Activated CD4-positive, alpha-beta T cell treated with anti-CD3 and anti-CD28 coated beads for 36 hours (primary cell): ENCODE measurements at regions not wholly inside any gene's neighbourhood (a gene's known extent, or its start where the extent isn't known, plus 50 kb on each side); places are given as distances from the start of the nearest gene placed in this dataset.

Source experiments
- ATAC-seq: fragments of 200-7000 bp; cut with Tn5 transposase; one replicate; pipeline ENCODE4 v1.10.0; 2021; ENCODE audit warnings: mild to moderate bottlenecking, moderate library complexity
- CTCF ChIA-PET: fragments of 350-600 bp; sonication (Branson Sonifier 250); formaldehyde crosslinking; loops from one replicate; lab custom pipeline; 2021; ENCODE audit warnings: antibody characterized with exemption; lab: Charles Lee
- POLR2A ChIA-PET: fragments of 350-600 bp; sonication (Branson Sonifier 250); formaldehyde crosslinking; loops from one replicate; lab custom pipeline; 2021; ENCODE audit warnings: antibody characterized with exemption, inconsistent platforms; lab: Charles Lee
- DNase-seq: peaks from one replicate; pipeline ENCODE4 v3.0.0-alpha.2; 2020
- H3K27ac Mint-ChIP-seq: one replicate; pipeline ENCODE4 v1.8.0; 2021; ENCODE audit warnings: mixed read lengths
- H3K27me3 Mint-ChIP-seq: one replicate; pipeline ENCODE4 v1.8.0; 2021; ENCODE audit warnings: mixed read lengths
- H3K36me3 Mint-ChIP-seq: one replicate; pipeline ENCODE4 v1.8.0; 2021; ENCODE audit warnings: low read depth, mixed read lengths
- H3K4me1 Mint-ChIP-seq: one replicate; pipeline ENCODE4 v1.8.0; 2021; ENCODE audit warnings: mixed read lengths
- H3K4me3 Mint-ChIP-seq: one replicate; pipeline ENCODE4 v1.8.0; 2021; ENCODE audit warnings: mild to moderate bottlenecking, moderate library complexity, mixed read lengths
- H3K9me3 Mint-ChIP-seq: one replicate; pipeline ENCODE4 v1.8.0; 2021; ENCODE audit warnings: low read depth, mixed read lengths
- intact Hi-C, 2 experiments: fragments of 100-400 bp; cut with DNase I in 1 of 2; cut with micrococcal nuclease in 1 of 2; formaldehyde crosslinking; loops; one replicate each; pipeline versions ENCODE4 v1.14.2 to v1.15.1; 2022 to 2024; cut with DNase I, micrococcal nuclease

DNA sequence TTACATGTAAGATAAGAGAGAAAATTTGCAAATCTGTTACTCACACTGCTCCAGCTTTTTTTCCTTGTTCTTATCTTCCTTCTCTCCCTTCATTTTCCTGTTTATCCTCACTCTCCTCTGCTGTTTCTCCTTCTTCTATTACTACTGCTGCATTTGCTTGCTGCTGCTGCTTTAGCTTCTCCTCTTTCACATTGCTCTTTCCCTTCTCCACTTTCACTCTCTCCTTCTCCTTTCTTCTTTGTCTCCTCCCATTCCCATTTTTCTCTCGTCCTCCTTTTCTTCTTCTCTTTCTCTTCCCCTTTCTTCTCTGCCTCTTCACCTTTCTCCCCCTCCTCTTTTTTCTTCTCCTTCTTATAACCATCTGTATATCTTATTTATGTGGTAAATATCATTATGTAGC is 288.6 kb downstream of the CDH9 start:
- Mint-ChIP-seq H3K9me3 (peaks cover 9% of the 10 kb centered on the region), H3K36me3 (no peaks in the 10 kb centered on the region), H3K4me3 (no peak overlapping the region), H3K27ac (no peak overlapping the region), H3K27me3 (no peaks in the 10 kb centered on the region), H3K4me1 (no peaks in the 10 kb centered on the region)
- DNase-seq (no peak), ATAC-seq (no peak)
- POLR2A ChIA-PET = no interaction called here
- CTCF ChIA-PET = no interaction called here
- intact Hi-C loops = no loop called here

DNA sequence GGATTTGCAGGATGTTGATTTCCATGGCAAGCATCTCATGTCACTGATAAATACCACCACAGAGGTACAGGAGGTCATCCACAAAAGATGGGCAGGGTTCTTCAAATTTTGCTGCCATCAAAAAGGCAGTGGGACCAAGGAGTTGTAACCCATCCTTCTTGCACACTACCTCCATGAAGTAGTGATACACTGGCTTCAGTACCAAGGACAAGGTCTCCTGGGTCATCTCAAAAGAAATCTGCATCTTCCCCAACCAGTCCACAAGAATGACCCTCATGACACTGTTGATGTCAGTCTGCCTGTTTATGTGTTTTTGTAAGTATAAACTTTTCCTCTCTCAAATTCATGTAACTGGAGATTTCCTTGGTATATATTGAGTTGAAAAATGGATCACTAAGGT is 298.2 kb downstream of the CDH9 start:
- H3K4me1 Mint-ChIP-seq = no peaks in the 10 kb centered on the region
- CTCF ChIA-PET = no interaction called here

DNA sequence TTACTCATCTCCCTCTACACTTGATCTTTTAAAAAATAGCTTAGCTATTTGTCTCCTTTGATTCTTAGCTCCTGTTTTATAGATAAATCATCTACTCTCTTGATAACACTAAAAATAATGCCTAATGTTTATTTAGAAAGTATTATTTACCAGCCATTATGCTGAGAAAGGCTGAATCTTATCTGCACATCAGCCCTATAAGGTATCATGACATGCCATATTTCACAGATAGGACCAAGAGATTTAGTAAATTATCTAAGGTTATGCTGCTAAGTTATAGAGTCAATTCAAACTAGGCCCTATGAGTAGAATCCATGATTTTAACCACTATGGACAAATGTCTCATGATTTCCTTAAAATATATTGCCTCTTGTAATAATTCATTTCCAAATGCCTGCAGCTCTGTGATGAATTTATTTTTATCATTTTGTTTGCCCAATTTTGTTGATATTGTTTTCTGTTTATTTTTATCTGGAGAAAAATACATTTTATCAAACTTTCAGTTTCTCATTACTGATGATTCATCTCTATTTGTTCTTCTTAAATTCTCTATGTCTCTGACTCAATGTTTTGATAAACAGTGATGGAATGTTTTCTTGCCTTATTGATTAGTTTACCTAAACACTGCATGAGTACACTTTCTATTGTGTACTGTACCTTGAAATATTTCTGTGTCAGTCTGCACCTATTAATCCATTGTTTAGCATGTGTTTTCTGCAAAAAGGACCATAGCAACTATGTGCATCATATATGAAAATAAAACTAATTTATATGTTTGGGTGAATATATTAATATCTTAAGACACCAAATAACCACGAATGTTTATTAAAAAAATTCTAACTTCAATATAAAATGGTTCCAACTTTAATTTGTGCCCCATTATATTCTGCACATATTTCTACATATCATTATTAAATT is 300.8 kb downstream of the CDH9 start:
- H3K4me3 Mint-ChIP-seq = no peak overlapping the region
- ATAC-seq = no peak
- intact Hi-C loops = no loop called here

More for the DNA sequence above, 298.2 kb downstream of the CDH9 start:
- DNase-seq (no peak), ATAC-seq (no peak)
- peaks cover 4% of the 10 kb centered on the region for H3K9me3 Mint-ChIP-seq
- no peaks in the 10 kb centered on the region for H3K27me3 Mint-ChIP-seq
- no peak overlapping the region for H3K4me3 Mint-ChIP-seq
- H3K36me3 Mint-ChIP-seq = no peaks in the 10 kb centered on the region
- POLR2A ChIA-PET = no interaction called here
- no peak overlapping the region for H3K27ac Mint-ChIP-seq
- intact Hi-C loops = no loop called here

DNA sequence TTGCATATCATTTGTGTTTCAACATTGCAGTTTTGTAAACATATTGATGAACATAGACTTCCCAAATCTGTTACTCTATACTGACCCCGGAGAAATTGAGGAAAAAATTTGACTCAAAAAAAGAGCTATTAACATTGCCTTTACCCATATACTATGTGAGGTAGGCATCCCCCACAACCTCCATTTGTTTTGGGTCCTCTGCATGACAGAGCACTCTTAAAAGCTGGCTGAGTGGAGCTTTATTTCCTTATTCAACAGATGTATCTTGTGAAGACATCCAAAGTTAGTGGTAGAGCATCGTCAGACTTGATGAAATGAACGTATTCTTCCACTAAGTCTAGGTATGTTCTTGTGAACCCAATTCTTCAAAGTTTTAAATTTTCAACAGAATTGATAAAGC is 310.5 kb downstream of the CDH9 start:
- DNase-seq (no peak), ATAC-seq (no peak)
- no peak overlapping the region for H3K4me3 Mint-ChIP-seq
- H3K36me3 Mint-ChIP-seq = no peaks in the 10 kb centered on the region
- ChIA-PET CTCF (interaction anchor here (0.7 kb wide), 1 partner anchor 27 kb away, joined by 3 read pairs; no protein-coding TSS in a partner anchor), POLR2A (no interaction called here)
- no peaks in the 10 kb centered on the region for H3K27me3 Mint-ChIP-seq
- no peaks in the 10 kb centered on the region for H3K4me1 Mint-ChIP-seq
- peaks cover 21% of the 10 kb centered on the region for H3K9me3 Mint-ChIP-seq
- intact Hi-C loops = no loop called here
- H3K27ac Mint-ChIP-seq = no peak overlapping the region

More for the DNA sequence above, 300.8 kb downstream of the CDH9 start:
- no peak overlapping the region for H3K27ac Mint-ChIP-seq
- ChIA-PET POLR2A (no interaction called here), CTCF (no interaction called here)
- no peaks in the 10 kb centered on the region for H3K36me3 Mint-ChIP-seq
- no peak for DNase-seq
- peaks cover 4% of the 10 kb centered on the region for H3K9me3 Mint-ChIP-seq
- H3K27me3 Mint-ChIP-seq = no peaks in the 10 kb centered on the region
- no peaks in the 10 kb centered on the region for H3K4me1 Mint-ChIP-seq

DNA sequence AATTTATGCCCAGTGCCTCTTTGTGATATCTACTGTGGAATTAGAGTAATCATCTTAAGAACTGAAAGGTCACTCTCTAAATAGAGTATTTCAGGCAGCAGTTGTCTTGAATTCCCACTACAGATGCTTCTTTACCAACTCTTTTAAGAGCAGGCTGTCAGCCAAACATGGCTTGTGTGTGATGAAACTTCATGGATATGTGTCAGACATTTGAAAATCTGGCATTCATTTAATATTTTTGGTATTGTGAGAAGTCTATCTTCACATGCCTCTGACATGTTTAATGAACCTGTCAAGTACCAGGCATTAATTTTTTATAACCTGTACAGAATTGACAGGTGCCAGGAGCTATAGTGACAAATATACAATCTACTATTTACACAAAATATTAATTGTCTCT is 318.6 kb downstream of the CDH9 start:
- Mint-ChIP-seq H3K27me3 (no peaks in the 10 kb centered on the region), H3K9me3 (peaks cover 6% of the 10 kb centered on the region), H3K4me3 (no peak overlapping the region), H3K27ac (no peak overlapping the region), H3K4me1 (no peaks in the 10 kb centered on the region), H3K36me3 (no peaks in the 10 kb centered on the region)
- DNase-seq = no peak
- ATAC-seq = no peak
- CTCF ChIA-PET = no interaction called here
- intact Hi-C loops = no loop called here
- POLR2A ChIA-PET = no interaction called here

DNA sequence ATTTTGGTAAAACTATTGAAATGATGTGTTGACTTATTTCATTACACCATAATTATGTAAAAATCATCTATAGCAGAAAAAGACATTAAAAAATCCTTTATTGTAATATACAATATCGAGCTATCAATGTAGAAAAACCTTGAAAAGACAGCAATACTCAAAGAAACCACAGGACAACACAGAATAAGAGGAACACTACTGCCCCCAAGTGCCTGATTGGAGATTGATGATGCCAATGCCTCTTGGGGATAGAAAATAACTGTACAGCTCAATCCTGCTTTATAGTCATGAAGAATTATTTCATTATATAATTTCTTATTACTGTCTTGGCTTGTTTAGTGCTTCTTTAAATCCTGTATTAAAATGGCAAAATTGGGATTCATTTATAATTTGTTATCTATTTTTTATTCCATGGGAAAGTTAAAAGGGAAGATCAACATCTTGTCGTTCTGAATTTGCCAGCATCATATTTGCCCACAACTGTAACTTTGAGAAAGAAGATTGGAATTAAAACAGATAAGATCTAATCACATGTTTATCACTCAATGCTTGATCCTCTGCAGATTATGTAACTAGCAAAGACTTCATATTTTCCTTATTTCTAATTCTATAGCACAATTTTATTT is 337.5 kb downstream of the CDH9 start:
- CTCF ChIA-PET = interaction anchor here (1.1 kb wide), 1 partner anchor 28 kb away, joined by 3 read pairs; no protein-coding TSS in a partner anchor
- no peaks in the 10 kb centered on the region for H3K4me1 Mint-ChIP-seq
- no peaks in the 10 kb centered on the region for H3K27me3 Mint-ChIP-seq
- H3K36me3 Mint-ChIP-seq = no peaks in the 10 kb centered on the region
- POLR2A ChIA-PET = no interaction called here
- peaks cover 9% of the 10 kb centered on the region for H3K9me3 Mint-ChIP-seq
- no peak overlapping the region for H3K27ac Mint-ChIP-seq
- DNase-seq (peak; percentile 29), ATAC-seq (no peak)
- intact Hi-C loops = no loop called here
- no peak overlapping the region for H3K4me3 Mint-ChIP-seq

DNA sequence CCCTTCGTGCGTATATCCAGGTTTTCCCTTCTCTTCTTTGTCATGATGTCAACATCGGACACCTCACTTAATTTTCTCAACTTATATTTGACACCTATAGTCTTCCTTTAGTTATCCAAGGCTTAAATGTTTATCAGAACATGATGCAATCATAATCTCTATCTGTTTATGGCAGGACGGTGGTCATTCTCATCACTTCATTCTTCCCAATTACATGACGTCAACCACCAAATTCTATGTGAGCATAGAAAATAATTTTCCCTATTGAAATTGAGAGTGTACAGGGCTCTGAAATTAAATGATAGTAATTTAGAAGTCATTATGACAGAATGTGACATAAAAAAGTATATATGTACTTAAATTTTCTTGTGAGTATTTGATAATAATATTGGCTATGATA is 345.4 kb downstream of the CDH9 start:
- Mint-ChIP-seq H3K27ac (no peak overlapping the region), H3K4me3 (no peak overlapping the region), H3K27me3 (no peaks in the 10 kb centered on the region), H3K36me3 (no peaks in the 10 kb centered on the region), H3K4me1 (no peaks in the 10 kb centered on the region), H3K9me3 (peaks cover 6% of the 10 kb centered on the region)
- no peak for ATAC-seq
- ChIA-PET CTCF (interaction anchor here (1.3 kb wide), 1 partner anchor 21 kb away, joined by 3 read pairs; no protein-coding TSS in a partner anchor), POLR2A (no interaction called here)
- intact Hi-C loops = no loop called here
- no peak for DNase-seq

DNA sequence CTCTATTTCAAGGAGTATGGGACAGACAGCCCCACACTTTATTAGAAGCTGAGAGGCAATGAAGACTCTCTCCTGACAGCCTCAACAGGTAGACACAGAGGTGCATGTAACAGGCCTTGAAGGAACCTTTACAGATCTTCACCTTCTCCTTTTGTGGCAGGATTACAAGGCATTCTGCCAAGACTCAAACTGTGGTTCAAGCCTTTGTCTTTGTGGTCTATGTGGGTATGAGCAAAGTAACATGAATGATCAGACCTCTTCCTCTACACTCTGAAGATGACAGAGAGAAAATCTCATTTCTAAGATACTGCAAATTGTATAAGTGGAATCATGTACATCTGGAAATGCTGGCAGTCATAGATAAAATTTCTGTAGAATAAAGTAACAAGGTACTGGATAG is 346.9 kb downstream of the CDH9 start:
- Mint-ChIP-seq H3K4me3 (no peak overlapping the region), H3K36me3 (no peaks in the 10 kb centered on the region), H3K27me3 (no peaks in the 10 kb centered on the region), H3K27ac (no peak overlapping the region), H3K4me1 (no peaks in the 10 kb centered on the region), H3K9me3 (peaks cover 5% of the 10 kb centered on the region)
- POLR2A ChIA-PET = no interaction called here
- ATAC-seq (no peak), DNase-seq (no peak)
- CTCF ChIA-PET = no interaction called here
- intact Hi-C loops = no loop called here

DNA sequence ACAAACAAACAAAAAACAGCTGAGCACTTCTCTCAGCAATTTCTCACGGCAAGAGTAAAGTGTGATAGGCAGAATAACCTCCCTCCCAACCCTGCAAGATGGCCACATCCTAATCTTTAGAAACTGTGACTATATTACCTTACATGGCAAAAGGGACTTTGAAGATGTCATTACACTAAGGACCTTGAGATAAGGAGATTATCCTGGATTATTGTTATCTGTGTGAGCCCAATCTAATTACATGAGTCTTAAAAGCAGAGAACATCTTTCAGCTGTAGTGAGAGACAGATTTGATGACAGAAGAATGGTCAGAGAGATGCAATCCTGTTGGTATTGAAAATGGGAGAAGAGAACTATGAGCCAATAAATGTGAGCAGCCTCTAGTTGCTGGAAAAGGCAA is 347.9 kb downstream of the CDH9 start:
- no peak for DNase-seq
- CTCF ChIA-PET = no interaction called here
- Mint-ChIP-seq H3K9me3 (peaks cover 8% of the 10 kb centered on the region), H3K27me3 (no peaks in the 10 kb centered on the region), H3K4me3 (no peak overlapping the region), H3K4me1 (no peaks in the 10 kb centered on the region), H3K27ac (no peak overlapping the region), H3K36me3 (no peaks in the 10 kb centered on the region)
- ATAC-seq = no peak
- intact Hi-C loops = no loop called here
- POLR2A ChIA-PET = no interaction called here

DNA sequence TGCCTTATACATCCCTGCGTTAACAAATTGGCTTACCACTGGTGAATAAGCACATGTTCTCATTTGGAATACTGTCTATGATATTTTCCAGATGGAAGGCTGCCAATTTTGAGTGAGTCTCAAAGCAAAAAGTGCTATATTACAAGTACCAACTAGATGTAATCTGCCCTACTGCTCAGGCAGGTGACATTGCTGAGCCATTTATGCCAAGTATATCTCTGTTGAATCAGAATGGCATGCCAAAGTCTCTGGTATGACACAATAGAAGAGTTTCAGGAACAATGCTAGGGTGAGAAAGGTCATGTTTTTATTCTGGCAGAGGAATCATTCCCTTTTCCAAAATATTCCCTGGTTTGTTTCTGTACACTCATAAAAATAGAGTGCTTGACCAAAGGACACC is 356.5 kb downstream of the CDH9 start:
- Mint-ChIP-seq H3K9me3 (peaks cover 24% of the 10 kb centered on the region), H3K27ac (no peak overlapping the region), H3K4me3 (no peak overlapping the region), H3K27me3 (no peaks in the 10 kb centered on the region), H3K36me3 (no peaks in the 10 kb centered on the region), H3K4me1 (no peaks in the 10 kb centered on the region)
- ATAC-seq = no peak
- DNase-seq = no peak
- ChIA-PET POLR2A (no interaction called here), CTCF (no interaction called here)
- intact Hi-C loops = no loop called here

DNA sequence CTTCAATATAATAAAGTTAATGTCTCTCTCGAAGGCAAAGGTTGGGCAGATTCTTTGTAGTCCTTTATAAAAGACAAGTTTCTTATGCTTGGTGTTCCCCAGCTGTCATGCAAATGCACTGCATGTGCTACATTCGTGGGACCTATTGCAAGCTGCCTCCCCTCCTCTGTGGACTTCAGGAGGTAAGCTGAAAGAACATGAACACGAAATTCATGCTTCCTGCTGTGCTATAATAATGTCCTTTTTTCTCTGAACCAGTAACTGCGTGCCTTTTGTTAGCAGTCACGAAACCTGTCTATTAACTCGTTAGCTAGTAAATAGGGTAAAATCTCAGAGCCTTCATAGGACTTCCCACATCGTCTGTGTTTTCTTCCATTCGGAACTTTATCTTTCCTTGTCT is 363.5 kb downstream of the CDH9 start:
- POLR2A ChIA-PET = no interaction called here
- H3K9me3 Mint-ChIP-seq = peaks cover 8% of the 10 kb centered on the region
- H3K27me3 Mint-ChIP-seq = no peaks in the 10 kb centered on the region
- intact Hi-C loops = no loop called here
- CTCF ChIA-PET = no interaction called here
- ATAC-seq = no peak
- no peak overlapping the region for H3K4me3 Mint-ChIP-seq
- H3K27ac Mint-ChIP-seq = no peak overlapping the region
- no peaks in the 10 kb centered on the region for H3K4me1 Mint-ChIP-seq
- H3K36me3 Mint-ChIP-seq = no peaks in the 10 kb centered on the region
- no peak for DNase-seq

DNA sequence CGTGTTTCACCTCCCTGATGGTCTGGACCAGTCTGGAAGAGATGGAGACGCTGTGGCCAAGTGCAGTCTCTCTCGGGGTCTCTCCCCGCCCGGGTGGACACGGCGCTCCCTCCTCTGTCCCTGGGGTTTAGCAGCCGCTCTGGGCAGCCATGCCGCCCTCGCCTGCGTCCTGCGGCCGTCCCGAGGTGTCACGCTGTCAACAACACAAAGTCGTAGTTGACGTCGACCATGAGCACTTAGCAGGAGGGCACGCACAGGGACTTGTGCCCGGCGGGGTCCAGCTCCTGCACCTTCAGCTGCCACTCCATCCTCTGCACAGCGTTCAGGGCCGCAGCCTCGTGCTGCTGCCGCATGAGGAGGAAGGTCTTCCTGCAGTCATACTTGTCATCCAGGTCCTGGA is 368.9 kb downstream of the CDH9 start:
- Mint-ChIP-seq H3K4me1 (no peaks in the 10 kb centered on the region), H3K36me3 (no peaks in the 10 kb centered on the region), H3K27me3 (no peaks in the 10 kb centered on the region), H3K27ac (no peak overlapping the region), H3K9me3 (peaks cover 9% of the 10 kb centered on the region), H3K4me3 (no peak overlapping the region)
- ATAC-seq (no peak), DNase-seq (no peak)
- intact Hi-C loops = no loop called here
- POLR2A ChIA-PET = no interaction called here
- CTCF ChIA-PET = no interaction called here
